GM19238 (cell line): ENCODE measurements at regions not wholly inside any gene's neighbourhood (a gene's known extent, or its start where the extent isn't known, plus 50 kb on each side); places are given as distances from the start of the nearest gene placed in this dataset.

Source experiments
- DNase-seq: peaks from one replicate; pipeline ENCODE4 v3.0.0; 2011; ENCODE audit warnings: low spot score; ENCODE audit not compliant: insufficient read length

DNA sequence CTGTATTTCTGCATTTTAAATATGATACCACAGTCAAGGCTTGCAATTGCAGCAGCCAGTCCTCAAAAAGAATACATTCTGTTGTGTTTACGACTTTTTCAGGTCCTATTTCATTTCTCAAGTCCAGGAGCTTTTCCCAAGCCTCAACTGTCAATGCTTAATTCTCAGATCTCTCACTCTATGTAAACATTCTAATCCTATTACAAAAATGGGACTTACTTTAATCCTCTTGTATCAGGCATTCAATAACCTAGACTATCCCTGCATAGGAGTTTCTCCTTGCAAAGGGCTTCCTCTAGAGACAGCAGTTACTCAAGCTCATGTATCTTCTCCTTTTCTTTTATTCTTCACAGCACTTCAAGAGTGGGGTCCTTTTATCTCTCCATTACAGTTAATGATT is 1293.0 kb downstream of the GRIK2 start:
- DNase-seq: no peak

DNA sequence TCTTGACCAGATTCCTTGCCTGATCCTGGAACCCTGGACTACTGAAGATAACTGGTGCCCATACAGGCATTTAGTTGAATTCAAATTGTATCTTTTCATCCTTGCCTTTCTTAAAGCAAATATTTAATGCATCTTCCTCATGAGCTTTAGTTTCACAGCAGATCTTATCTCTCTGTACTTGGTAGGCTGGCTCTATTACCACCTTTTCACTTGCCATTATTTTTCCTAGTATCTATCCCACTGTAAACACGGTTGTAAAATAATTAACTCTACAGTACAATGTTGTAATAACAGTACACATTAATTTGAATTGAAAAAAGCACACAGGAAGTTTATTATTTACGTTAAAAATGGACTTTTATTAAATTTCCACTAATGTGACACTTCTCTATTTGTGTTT is 1286.9 kb downstream of the GRIK2 start:
- DNase-seq: no peak

DNA sequence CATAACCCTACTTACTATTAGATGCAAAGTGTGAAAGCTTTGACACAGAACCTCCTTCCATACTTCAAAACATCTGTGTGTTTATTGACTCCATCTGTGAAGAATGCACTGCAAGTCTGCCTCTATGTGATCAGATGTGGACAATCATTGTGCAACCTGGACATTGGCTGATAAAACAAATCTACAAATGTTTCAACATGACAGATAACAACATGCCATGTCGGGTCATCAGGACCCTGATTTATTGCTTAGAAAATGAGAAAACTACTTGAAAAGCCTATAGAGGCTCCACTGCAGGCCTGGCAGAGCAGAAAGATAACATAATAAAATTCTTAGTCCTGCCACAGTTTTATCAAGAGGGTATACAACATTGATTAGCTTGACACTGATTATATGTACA is 1286.4 kb downstream of the GRIK2 start:
- no peak for DNase-seq

DNA sequence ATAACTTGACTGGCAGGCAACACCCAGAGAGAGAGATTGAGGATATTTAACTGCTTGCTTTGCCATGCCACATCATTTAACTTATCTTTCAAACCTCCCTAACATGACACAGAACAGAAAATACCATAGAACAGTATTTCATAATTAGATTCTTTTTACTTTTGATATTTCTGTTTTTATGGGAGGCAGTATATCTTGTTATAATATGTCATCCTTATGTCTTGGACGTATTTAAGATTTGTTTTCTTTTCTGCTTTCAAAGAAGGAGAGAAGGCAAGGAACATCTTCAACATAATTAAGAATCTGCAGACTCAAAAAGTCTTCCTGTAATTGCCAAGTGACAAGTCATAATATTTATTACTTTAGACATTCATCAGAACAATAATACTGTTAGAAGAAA is 1283.7 kb downstream of the GRIK2 start:
- DNase-seq: no peak

DNA sequence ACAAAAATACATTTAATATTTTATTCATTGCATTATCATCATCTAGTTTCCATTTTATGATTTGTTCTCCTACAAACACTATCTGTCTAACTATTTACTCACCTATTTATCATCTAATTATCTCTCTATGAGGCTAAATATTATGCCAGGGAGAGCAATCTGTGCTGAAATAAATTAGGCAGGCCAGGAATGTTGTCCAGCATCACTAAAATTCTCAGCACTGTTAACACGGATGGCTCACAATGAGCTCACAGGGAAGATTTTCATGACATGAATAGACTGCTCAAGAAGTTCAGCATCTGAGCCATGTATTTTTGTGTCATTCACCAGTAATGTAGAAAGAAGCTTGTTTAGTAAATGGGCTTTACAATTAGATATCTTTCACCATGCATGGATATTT is 1277.2 kb downstream of the GRIK2 start:
- DNase-seq: no peak

DNA sequence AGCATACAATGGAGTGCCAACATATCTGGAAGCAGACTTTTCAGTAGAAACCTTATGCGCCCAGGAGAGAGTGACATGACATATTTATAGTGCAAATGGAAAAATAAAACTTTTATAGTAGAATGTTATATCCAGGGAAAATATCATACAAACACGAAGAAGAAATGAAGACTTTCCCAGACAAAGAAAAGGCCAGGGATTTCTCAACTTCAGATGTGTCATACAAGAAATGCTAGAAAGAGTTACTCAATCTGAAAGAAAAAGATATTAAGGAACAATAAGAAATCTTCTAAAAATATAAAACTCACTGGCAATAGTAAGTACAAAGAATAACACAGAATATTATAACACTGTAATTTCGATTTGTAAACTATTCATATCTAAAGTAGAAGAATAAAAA is 1269.3 kb downstream of the GRIK2 start:
- DNase-seq: no peak

DNA sequence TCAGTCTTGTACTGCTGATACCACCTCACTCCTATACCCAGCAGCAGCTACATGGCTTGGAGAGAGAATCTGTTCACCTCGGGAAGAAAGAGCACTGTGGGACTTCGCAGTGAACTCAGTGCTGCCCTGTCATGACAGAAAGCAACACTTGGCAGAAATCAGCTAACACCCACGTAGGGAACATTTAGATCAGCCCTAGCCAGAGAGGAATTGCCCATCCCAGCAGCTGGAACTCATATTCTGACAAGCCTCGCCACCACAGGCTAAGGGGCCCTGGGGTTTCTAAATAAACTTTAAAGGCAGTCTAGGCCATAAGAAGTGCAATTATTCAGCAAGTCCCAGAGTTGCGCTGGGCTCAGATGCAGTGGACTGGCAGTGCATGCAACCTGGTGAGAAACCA is 1266.8 kb downstream of the GRIK2 start:
- DNase-seq: no peak

DNA sequence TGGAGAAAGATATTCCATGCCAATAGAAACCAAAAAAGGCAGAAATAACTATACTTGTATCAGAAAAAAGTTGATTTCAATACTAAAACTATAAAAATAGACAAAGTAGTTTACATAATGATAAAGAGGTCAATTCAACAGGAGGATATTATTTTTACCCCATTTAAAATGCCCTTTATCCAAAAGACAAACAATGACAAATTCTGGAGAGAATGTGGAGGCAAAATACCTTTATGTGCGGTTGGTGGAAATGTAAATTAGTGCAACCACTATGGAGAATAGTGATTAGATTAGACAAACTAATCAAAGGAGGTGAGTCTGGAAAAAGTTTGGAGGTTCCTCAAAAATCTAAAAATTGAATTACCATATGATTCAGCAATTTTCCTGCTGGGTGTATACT is 1262.3 kb downstream of the GRIK2 start:
- DNase-seq: no peak

DNA sequence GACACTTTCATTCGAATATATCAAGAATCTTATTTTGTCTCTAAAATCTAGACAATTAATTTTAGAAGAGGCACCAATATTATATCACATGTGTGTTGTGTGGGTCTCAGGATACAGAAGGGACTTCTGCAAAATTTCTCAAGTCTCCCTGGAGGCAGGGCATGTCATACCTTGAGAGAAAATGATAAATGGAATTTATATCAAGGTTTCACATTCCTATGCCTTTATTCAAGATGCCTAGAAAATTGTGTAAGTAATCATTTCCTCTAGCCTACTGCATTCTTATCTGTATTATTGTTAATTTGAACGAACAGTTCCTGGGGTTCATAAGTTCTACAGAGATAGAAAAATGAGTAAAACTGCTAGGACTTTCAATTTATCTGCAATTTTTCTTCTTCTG is 1247.9 kb downstream of the GRIK2 start:
- DNase-seq: no peak

DNA sequence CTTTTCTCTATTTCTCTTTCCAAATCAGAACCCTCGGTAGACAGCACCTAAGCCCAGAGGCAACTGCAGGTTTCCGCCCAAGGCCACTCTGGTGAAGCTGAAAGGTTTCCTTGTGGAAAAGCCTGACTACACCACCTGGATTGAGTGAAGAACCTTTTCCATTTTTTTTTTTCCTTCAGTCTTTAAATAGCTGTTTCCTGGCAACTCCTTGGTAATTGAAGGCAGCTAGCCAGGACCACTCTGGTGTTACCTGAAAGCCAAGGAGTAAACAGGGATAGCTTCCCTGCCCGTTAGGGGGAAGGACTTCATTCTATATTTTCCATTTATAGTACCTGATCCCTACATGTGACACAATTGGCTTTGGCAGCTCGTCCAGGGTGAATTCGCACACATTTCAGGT is 1238.4 kb downstream of the GRIK2 start:
- no peak for DNase-seq

DNA sequence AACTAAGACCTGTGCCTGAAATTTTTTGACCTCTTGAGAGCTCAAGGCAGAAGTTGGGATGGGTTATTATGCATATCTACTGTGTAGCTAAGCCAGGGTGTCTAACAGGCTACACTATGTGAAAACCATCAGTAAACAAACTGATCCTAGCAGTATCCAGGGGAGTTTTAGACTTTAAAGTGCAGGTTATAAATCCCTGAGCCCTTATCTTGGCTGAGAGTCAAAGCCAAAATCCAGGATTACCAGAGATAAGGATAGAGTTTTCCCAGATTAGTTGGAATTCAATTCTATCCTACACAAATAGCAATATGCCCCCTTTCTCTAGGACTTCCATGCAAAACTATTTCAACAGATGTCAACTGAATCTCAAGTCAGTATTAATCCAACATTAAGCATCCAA is 1229.7 kb downstream of the GRIK2 start:
- DNase-seq: no peak

DNA sequence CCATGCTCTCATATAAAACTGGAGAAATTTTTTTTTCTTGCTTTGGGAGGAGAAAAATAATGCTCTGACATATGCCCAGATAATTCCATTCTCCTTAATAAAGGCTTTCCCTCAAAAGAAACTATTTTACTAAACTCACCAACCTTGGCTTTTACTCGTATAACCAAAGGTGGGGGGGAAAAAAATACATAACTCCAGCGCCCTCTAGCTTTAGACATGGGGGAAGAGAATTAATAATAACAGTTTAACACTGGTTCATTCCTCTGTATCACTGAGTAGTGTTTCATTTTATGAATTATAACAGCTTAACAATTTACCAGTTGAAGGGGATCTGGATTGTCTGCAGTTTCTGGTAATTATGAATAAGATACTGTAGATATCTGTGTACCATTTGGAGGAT is 1226.1 kb downstream of the GRIK2 start:
- no peak for DNase-seq

DNA sequence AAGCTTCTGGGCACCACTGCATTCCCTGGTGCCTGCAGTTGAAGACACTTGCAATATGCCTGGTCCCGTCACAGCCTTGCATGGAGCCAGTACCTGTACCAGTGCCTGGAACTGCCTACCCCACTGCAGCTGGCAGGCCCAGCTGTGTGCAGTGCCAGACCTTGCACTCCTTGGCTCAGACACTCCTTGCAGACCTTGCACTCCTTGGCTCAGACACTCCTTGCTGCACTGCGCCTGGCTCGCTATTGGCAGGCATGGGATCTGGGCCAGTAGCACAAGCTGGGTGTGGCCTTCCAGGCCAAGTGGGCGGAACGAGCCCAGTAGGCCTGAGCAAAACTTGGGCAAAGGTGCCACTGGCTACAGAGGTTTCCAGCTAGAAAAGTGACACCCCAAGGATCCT is 1189.1 kb downstream of the GRIK2 start:
- DNase-seq: no peak

DNA sequence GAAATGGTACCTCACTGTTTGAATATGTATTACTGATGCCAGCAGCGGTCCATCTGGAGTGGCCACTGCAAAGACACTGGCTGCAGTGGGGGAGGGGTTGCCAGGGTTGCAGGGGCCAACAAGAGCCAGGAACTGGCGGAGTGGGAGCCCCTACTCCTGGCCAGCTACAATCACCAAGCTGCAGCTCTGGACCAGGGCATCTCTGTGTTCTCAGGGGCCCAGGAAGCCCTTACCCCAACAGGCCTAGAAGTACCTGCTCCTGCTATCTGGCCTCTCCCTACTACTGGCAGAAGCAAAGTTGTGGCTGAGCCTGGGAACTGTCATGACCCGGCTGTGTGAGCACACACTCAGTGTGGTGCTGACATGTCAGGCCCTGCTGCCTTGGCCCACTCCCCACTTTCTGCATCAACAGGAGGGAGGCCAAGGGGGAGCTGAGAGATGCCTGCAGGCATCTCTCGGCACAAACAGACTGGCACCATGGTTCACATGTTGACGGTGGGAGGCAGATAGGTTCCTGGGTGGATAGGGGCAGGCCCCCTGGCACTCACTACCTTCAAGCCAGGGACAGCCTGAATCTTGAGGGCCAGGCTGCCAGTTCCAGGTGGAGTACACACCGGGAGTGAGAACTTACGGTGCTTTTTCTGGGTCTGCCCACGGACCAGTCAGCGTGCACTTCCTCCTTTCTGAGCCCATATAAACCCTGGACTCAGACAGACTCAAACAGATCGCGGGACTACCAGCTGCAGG is 1188.0 kb downstream of the GRIK2 start:
- DNase-seq: no peak

DNA sequence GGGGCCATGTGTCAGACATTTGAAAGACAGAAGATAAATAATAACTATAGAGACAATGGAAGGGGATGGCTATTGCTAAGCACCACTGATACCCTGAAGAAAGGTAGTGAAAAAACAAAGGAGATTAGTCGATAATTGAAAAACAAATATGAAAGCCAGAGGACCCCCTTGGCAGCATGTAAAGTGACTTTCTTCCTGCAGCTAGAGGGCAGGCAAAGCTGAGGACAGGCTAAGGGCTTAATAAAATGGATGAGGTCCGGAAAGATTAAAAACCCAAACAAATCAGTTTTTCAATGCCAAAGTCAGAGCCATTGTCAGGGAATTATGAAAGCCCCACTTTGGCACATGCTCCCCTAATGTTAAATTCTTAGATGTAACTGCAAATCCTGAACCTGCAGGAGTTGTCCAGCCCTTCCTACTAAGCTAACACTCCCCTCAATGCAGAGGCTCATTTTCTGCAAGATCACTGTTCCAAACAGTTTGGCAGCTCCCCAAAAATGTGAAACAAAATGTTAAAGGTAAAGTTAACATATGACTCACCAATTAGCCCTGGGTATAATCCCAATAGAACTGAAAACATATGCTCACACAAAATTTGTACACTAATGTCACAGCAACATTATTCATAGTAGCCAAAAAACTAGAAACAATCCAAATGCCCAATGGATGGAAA is 1177.9 kb downstream of the GRIK2 start:
- DNase-seq: no peak

DNA sequence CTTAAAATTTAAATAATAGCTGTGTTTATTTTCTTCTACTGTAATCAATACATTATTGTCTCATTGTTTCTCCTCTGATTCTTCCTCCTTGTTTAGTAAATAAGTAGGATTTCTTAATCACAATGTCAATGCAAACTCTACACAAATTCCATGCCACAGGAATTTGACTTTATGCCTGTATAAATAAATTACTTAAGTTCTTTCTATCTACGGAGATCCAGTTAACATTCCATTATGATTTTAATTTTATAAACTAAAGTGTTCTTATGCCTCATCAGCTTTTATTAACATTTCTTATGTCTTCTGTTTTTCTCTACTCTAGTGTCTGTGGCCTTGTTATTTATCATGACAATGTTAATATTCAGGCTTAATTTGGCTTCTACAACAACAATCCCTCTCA is 1169.2 kb downstream of the GRIK2 start:
- no peak for DNase-seq

DNA sequence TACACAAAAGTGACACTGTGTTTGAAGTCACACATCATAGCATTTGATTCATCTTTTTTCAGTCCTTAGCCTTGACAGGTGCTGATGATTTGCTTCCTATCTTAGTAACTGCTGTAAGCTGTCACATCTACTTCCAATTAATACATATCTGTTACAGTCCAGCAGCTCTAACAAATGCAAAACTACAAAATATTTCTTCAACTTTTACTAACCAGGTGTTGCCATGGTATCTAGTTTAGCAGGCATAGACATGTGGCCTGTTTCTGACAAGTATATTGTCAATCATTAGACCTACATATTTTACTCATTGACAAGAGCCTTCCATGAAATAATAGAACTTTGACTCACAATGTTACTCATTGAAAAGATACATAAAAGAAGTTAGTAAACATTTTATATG is 1159.7 kb downstream of the GRIK2 start:
- no peak for DNase-seq

DNA sequence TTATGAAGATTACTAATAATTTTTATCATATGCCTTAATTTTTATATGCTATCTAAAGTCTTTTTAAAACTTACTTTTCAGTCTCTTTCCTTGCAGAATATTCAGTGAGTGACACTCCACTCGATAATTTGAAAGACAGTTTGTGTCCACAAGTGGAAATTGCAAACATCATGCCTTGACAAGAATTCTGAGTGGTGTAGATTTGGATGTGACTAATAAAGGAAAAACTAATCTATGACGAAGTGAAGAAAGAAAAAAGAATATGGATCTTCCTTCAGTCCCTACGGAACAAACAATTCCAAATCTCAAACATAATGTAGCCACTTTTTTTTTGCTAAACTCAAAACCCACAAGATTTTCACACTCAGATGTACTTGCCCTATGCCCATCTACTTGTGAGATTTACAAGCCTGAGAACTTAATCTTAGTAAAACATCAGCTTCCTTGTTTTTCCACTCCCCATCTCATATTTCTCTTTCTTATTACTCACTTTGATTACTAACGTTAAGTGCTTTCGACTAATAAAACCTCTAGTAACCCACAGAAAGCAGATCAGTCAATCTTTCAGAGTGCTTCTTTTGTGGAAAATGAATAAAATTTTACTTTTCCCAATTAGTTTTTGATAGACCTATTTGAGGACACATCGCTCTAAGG is 1155.8 kb downstream of the GRIK2 start:
- DNase-seq: no peak

DNA sequence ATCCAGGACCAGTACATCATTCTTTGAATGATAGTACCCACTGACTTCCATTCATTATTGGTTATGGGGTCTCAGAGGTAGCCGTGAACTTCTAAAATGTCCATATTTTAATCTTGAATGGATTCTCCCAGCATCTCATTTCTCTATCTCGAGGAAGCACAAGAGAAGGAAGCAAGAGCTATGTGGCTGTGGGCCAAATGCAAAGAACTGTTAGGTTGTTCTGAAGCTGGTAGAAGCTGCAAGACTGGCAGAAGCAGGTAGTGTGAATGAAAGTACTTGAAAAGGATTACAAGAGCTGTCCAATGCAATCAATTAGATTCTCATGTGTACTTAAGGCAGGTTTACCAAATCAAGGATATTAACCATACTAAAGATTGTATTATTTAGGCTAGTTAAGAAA is 1131.8 kb downstream of the GRIK2 start:
- DNase-seq: no peak

DNA sequence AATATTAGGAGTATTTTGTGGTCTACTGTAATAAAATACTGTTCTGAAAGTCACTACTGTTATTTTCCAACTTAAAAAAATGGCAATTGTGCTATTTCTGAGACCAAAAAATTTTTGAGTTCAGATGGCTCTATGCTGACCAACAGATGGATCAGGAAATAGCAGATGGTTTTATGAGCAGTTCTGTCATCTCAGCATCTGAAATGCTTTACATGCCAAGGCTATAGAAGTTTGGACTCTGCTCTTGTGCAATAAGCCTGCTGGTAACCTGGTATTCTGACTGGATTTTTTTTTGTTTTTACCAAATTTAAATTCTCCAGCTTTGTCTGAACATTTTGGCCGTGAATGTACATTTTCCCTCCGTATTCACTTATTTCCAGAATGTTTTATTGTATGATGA is 1127.5 kb downstream of the GRIK2 start:
- no peak for DNase-seq

DNA sequence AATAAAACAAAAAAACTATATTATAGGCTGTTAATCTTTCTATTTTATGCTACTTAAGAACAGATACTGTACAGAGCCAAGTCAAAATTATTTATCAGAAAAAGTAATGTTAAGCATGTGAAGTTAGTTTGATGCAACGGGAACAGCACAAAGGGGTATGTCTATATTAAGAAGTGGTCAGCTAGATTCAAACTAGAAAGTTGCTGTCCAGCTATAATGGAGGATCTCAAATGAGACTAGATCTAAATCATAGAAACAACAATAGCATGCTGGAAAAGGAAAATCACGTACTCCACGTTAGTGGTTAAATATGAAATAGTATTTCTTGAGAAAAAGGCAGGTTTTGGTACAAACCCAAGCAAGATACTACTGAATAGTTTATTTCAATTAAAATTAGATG is 1124.0 kb downstream of the GRIK2 start:
- no peak for DNase-seq

DNA sequence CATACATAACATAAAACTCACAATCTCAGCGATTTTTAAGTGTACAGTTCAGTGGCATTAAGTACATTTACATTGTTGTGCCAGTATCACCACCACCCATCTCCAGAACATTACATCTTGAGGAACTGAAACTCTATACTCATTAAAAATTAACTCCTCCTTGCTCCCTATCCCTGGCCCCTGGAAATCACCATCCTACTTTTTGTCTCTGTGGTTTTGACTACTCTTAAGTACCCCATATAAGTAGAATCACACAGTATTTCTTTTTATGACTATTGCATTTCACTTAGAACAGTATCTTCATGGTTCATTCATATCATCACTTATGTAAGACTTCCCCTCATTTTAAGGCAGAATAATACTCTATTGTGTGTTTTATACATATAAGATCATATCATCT is 1108.1 kb downstream of the GRIK2 start:
- DNase-seq: no peak

DNA sequence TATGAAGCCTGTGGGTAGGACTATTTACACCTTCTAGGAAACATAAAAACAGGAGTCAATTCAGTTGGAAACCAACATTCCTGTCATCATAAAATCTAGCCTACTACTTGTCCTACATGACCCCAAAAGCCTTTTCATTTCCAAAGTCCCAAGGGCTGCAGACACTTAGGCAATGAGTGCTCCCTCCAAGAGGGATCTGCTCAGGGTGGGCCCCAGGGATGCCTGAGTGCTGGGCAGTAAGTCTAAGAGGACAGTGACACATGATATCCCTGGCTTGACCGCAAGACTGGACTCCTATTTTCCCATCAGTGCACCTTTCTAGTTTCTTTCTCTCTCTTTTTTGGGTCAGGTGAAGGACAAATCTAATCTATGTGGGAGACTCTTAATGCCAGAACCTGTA is 1101.3 kb downstream of the GRIK2 start:
- DNase-seq: no peak
